Adrenal gland (tissue), 5 donors: ENCODE measurements at regions not wholly inside any gene's neighbourhood (a gene's known extent, or its start where the extent isn't known, plus 50 kb on each side); places are given as distances from the start of the nearest gene placed in this dataset.

Experiments used
- CTCF ChIP-seq, 6 experiments: fragments of 450-650 bp in 4 of 6; fragments of 200-600 bp in 2 of 6; sonication (generic) in 1 of 6; IDR thresholded peaks; 1 replicate in 5 of 6; 2 replicates in 1 of 6; pipeline versions ENCODE4 v1.5.1 to v1.8.0; 2016 to 2021; ENCODE audit warnings: antibody characterized with exemption in 6 of 6, mild to moderate bottlenecking in 2 of 6, moderate library complexity in 1 of 6
- POLR2A ChIP-seq, 2 donors: fragments of 450-650 bp; IDR thresholded peaks; one replicate each; pipeline ENCODE4 v1.6.1; 2017; ENCODE audit warnings: antibody characterized with exemption in 2 of 2, mild to moderate bottlenecking in 2 of 2, moderate library complexity in 1 of 2
- donor health status: DM: no; HTN: no; CAD: no.

- no peak for TF ChIP-seq CTCF (IDR thresholded peaks at IDR 0.05)
- TF ChIP-seq POLR2A (IDR thresholded peaks at IDR 0.05): no peak
These were observed 187.1 kb upstream of the NFIA start for GRCh38 chr1:60895252-60895651.
